OCI-LY3 (cell line): ENCODE measurements at regions not wholly inside any gene's neighbourhood (a gene's known extent, or its start where the extent isn't known, plus 50 kb on each side); places are given as distances from the start of the nearest gene placed in this dataset.

ENCODE experiments used
- CTCF ChIP-seq: fragments of 200-600, 300-600 bp; sonication (generic); IDR thresholded peaks from 2 replicates; pipeline ENCODE4 v1.5.1; 2014; ENCODE audit warnings: antibody characterized with exemption, low read length, low read depth
- EZH2phosphoT487 ChIP-seq: fragments of 200-600 bp; shearing (Covaris generic); IDR thresholded peaks from 2 replicates; pipeline ENCODE4 v1.6.1; 2018; ENCODE audit warnings: antibody characterized with exemption, mixed run types, low read depth

GRCh38 chr16:9625122-9625521 is 533.7 kb downstream of the HAPSTR1 start:
- TF ChIP-seq CTCF (no peak), EZH2phosphoT487 (no peak)
